H1 (cell line): ENCODE measurements at regions not wholly inside any gene's neighbourhood (a gene's known extent, or its start where the extent isn't known, plus 50 kb on each side); places are given as distances from the start of the nearest gene placed in this dataset.

Source experiments
- CTCF ChIA-PET: fragments of 300-600 bp; sonication (Branson Sonifier 250); formaldehyde crosslinking; loops from one replicate; lab custom pipeline; 2021; ENCODE audit not compliant: partially characterized antibody; lab: Charles Lee
- POLR2A ChIA-PET: fragments of 300-600 bp; sonication (Branson Sonifier 250); formaldehyde crosslinking; loops from one replicate; lab custom pipeline; 2021; ENCODE audit warnings: inconsistent platforms; ENCODE audit not compliant: partially characterized antibody; lab: Charles Lee
- DNase-seq, 2 experiments: peaks; one replicate each; pipeline versions ENCODE4 v3.0.0 to v3.0.0-alpha.2; 2010 to 2022; ENCODE audit warnings: low spot score in 2 of 2, low read depth in 1 of 2, mixed read lengths in 1 of 2
- FAIRE-seq: peaks from 2 replicates; lab custom pipeline; 2011; peaks lifted over from hg19 to GRCh38; lab: Jason Lieb, UNC
- H2AFZ ChIP-seq: 2 replicates; pipeline ENCODE4 v1.8.1; 2012; ENCODE audit warnings: low read length, inconsistent platforms
- H2AK5ac ChIP-seq: 2 replicates; pipeline ENCODE4 v1.6.1; 2013; ENCODE audit warnings: low read depth, low read length
- H2BK120ac ChIP-seq: replicated peaks from 2 replicates; pipeline ENCODE3; 2013; ENCODE audit warnings: low read depth, low read length, inconsistent platforms
- H2BK12ac ChIP-seq: 2 replicates; pipeline ENCODE4 v1.6.1; 2013; ENCODE audit warnings: low read depth, low read length
- H2BK15ac ChIP-seq: 2 replicates; pipeline ENCODE4 v1.6.1; 2013; ENCODE audit warnings: low read length
- H2BK20ac ChIP-seq: 2 replicates; pipeline ENCODE4 v1.6.1; 2013; ENCODE audit warnings: low read length
- H2BK5ac ChIP-seq: 2 replicates; pipeline ENCODE4 v1.6.1; 2013; ENCODE audit warnings: low read depth, low read length
- H3K14ac ChIP-seq: 2 replicates; pipeline ENCODE4 v1.6.1; 2013; ENCODE audit warnings: inconsistent platforms; ENCODE audit not compliant: insufficient read length
- H3K18ac ChIP-seq: 2 replicates; pipeline ENCODE4 v1.6.1; 2013; ENCODE audit warnings: low read length; ENCODE audit errors: extremely low read depth
- H3K23ac ChIP-seq: 2 replicates; pipeline ENCODE4 v1.6.1; 2013; ENCODE audit warnings: inconsistent platforms; ENCODE audit not compliant: insufficient read length
- H3K23me2 ChIP-seq: 2 replicates; pipeline ENCODE4 v1.6.1; 2013; ENCODE audit warnings: low read depth, low read length
- H3K27ac ChIP-seq: 2 replicates; pipeline ENCODE4 v1.6.1; 2011; ENCODE audit warnings: low read depth, low read length, inconsistent platforms
- H3K27me3 ChIP-seq, 4 experiments: replicated peaks in 1 of 4; 1 replicate in 1 of 4; 2 replicates in 3 of 4; pipeline versions ENCODE4 v1.6.1 to v1.8.1; 2011 to 2013; ENCODE audit warnings: low read length in 3 of 4, mild to moderate bottlenecking in 3 of 4, inconsistent platforms in 2 of 4, mixed read lengths in 2 of 4, moderate library complexity in 1 of 4; ENCODE audit not compliant: control insufficient read depth in 3 of 4, insufficient read depth in 3 of 4; ENCODE audit errors: extremely low read depth in 1 of 4
- H3K36me3 ChIP-seq, 4 experiments: 2 replicates each; pipeline versions ENCODE4 v1.6.1 to v1.8.1; 2011 to 2013; ENCODE audit warnings: mild to moderate bottlenecking in 4 of 4, low read length in 3 of 4, moderate library complexity in 2 of 4, control low read depth in 1 of 4, inconsistent platforms in 1 of 4; ENCODE audit not compliant: insufficient read depth in 4 of 4, control insufficient read depth in 2 of 4
- H3K4ac ChIP-seq: replicated peaks from 2 replicates; pipeline ENCODE3; 2013; ENCODE audit warnings: low read length, low read depth, mixed read lengths, inconsistent platforms; ENCODE audit not compliant: insufficient read length
- H3K4me1 ChIP-seq, 4 experiments: replicated peaks in 1 of 4; 1 replicate in 1 of 4; 2 replicates in 3 of 4; pipeline versions ENCODE4 v1.6.1 to v1.8.1; 2011 to 2013; ENCODE audit warnings: low read length in 3 of 4, inconsistent platforms in 2 of 4, mixed read lengths in 1 of 4; ENCODE audit not compliant: insufficient read depth in 4 of 4, control insufficient read depth in 3 of 4
- H3K4me2 ChIP-seq, 2 experiments: 2 replicates each; pipeline versions ENCODE4 v1.6.1 to v1.8.1; 2011 to 2013; ENCODE audit warnings: low read depth in 2 of 2, low read length in 2 of 2, control low read depth in 1 of 2, inconsistent platforms in 1 of 2, mild to moderate bottlenecking in 1 of 2; ENCODE audit not compliant: insufficient read depth in 1 of 2
- H3K4me3 ChIP-seq, 4 experiments: fragments of 200-600, 300-600 bp in 1 of 4; sonication (generic), shearing (Covaris generic), sonication (Bioruptor Twin) in 1 of 4; 2 replicates each; pipeline versions ENCODE4 v1.5.1 to v1.8.1; 2011 to 2016; ENCODE audit warnings: low read length in 4 of 4, low read depth in 3 of 4, control low read depth in 2 of 4, inconsistent platforms in 2 of 4, mild to moderate bottlenecking in 2 of 4, mixed read lengths in 1 of 4, moderate library complexity in 1 of 4; ENCODE audit not compliant: insufficient read depth in 2 of 4; ENCODE audit errors: extremely low read depth in 1 of 4
- H3K56ac ChIP-seq: replicated peaks from 2 replicates; pipeline ENCODE3; 2013; ENCODE audit warnings: low read depth, mild to moderate bottlenecking, mixed read lengths, low read length, inconsistent platforms; ENCODE audit not compliant: insufficient read length
- H3K79me1 ChIP-seq: 2 replicates; pipeline ENCODE4 v1.6.1; 2013; ENCODE audit warnings: low read depth, low read length, control low read depth
- H3K79me2 ChIP-seq, 2 experiments: 2 replicates each; pipeline versions ENCODE4 v1.6.1 to v1.8.1; 2012 to 2013; ENCODE audit warnings: low read length in 2 of 2, mild to moderate bottlenecking in 2 of 2, inconsistent platforms in 1 of 2; ENCODE audit not compliant: insufficient read depth in 2 of 2, control insufficient read depth in 1 of 2
- H3K9ac ChIP-seq, 4 experiments: replicated peaks in 1 of 4; 1 replicate in 1 of 4; 2 replicates in 3 of 4; pipeline versions ENCODE4 v1.6.1 to v1.8.1; 2011 to 2013; ENCODE audit warnings: low read depth in 3 of 4, low read length in 3 of 4, control low read depth in 2 of 4, mild to moderate bottlenecking in 2 of 4, moderate library complexity in 2 of 4, inconsistent platforms in 1 of 4; ENCODE audit errors: extremely low read depth in 1 of 4
- H3K9me3 ChIP-seq, 2 experiments: 2 replicates each; pipeline versions ENCODE4 v1.6.1 to v1.8.1; 2012 to 2013; ENCODE audit warnings: mild to moderate bottlenecking in 2 of 2, moderate library complexity in 2 of 2, control low read depth in 1 of 2, inconsistent platforms in 1 of 2, low read depth in 1 of 2, low read length in 1 of 2, mixed read lengths in 1 of 2; ENCODE audit not compliant: insufficient read depth in 2 of 2
- H4K20me1 ChIP-seq, 2 experiments: replicated peaks in 1 of 2; 2 replicates each; pipeline versions ENCODE3 to v1.8.1; 2011 to 2013; ENCODE audit warnings: inconsistent platforms in 2 of 2, low read length in 2 of 2, mild to moderate bottlenecking in 1 of 2; ENCODE audit not compliant: insufficient read depth in 2 of 2, control insufficient read depth in 1 of 2
- H4K5ac ChIP-seq: 2 replicates; pipeline ENCODE4 v1.6.1; 2013; ENCODE audit warnings: low read length, low read depth, mixed read lengths, inconsistent platforms; ENCODE audit not compliant: insufficient read length
- H4K8ac ChIP-seq: 2 replicates; pipeline ENCODE4 v1.8.0; 2013; ENCODE audit warnings: mild to moderate bottlenecking, moderate library complexity, low read length, inconsistent platforms; ENCODE audit not compliant: insufficient read depth; ENCODE audit errors: extremely low read depth
- H4K91ac ChIP-seq: replicated peaks from 2 replicates; pipeline ENCODE3; 2013; ENCODE audit warnings: low read length, mixed read lengths, inconsistent platforms; ENCODE audit not compliant: insufficient read length
- JUN ChIP-seq: IDR thresholded peaks from 2 replicates; pipeline ENCODE4 v1.6.1; 2011; ENCODE audit warnings: low read depth, mild to moderate bottlenecking, improper control_type of control experiment, low read length
- JUND ChIP-seq: IDR thresholded peaks from 2 replicates; pipeline ENCODE4 v1.6.1; 2011; ENCODE audit warnings: mild to moderate bottlenecking, improper control_type of control experiment, low read length
- SIN3A ChIP-seq, 2 experiments: IDR thresholded peaks in 1 of 2; conservative IDR thresholded peaks in 1 of 2; 2 replicates each; pipeline ENCODE4 v1.6.1; 2011 to 2012; ENCODE audit warnings: low read length in 2 of 2, improper control_type of control experiment in 1 of 2, low read depth in 1 of 2, mild to moderate bottlenecking in 1 of 2
- SRF ChIP-seq: IDR thresholded peaks from 2 replicates; pipeline ENCODE4 v1.6.1; 2011; ENCODE audit warnings: mild to moderate bottlenecking, low read depth, low read length, moderate library complexity
- TEAD4 ChIP-seq: IDR thresholded peaks from 2 replicates; pipeline ENCODE4 v1.6.1; 2012; ENCODE audit warnings: low read depth, low read length, inconsistent platforms, mixed read lengths
- WGBS, 2 experiments: shearing (Covaris generic) in 1 of 2; methylation state at CpG; one replicate each; pipeline versions ENCODE4 v1.1.6 to v1.1.7; 2013 to 2015; ENCODE audit warnings: low lambda C conversion rate in 2 of 2, mixed read lengths in 2 of 2, inconsistent platforms in 1 of 2, low coverage in 1 of 2, missing lambda C conversion rate in 1 of 2; ENCODE audit not compliant: insufficient replicate concordance in 2 of 2, insufficient coverage in 1 of 2, insufficient read length in 1 of 2; ENCODE audit errors: extremely low coverage in 1 of 2, missing lambda C conversion rate in 1 of 2; 5-methylcytosine and 5-hydroxymethylcytosine counted together

DNA sequence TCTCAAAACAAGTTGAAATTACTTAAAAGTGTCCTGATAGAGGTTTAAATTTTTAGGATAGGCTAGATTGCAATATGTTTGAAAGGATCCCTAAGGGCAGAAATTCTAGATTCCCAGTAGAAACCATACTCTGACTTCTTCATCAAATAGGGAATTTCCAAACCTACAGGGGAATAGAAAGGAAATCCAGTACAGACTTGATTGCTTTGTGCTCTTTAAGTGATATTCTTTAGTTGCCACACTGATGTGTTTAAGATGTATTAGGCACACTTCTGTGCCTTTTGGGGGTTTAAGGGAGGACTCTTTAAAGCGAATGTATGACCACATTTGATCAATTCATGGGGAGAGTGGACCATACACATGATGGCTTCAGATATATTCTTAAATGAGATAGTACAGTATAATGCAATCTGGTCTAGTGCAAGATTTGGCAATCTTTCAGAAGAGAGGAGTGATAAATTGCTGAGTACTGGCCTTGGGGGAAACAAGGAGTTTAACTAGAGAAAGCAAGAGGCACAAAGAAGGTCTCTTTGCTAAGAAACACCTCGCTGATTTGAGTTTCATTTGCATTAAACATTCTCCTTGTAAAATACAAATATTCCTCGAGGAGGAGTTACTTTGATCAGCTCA, 268.8 kb upstream of the NR5A2 start:
- ChIA-PET CTCF (no interaction called here), POLR2A (no interaction called here)
- H3K14ac ChIP-seq: no peak overlapping the region
- H3K27ac ChIP-seq: no peak overlapping the region
- no peak overlapping the region for H2BK12ac ChIP-seq
- no peaks in the 10 kb centered on the region for H3K79me2 ChIP-seq
- TF ChIP-seq TEAD4 (no peak), JUND (no peak), JUN (no peak), SRF (no peak), SIN3A (conservative IDR thresholded peaks at IDR 0.05 in 1 of 2, IDR thresholded peaks at IDR 0.05 in 1 of 2; ENCODE audit: low read depth in 1 of 2, low read length in 2 of 2) (no peak)
- H3K36me3 ChIP-seq: no peaks in the 10 kb centered on the region
- no peaks in the 10 kb centered on the region for H3K4me1 ChIP-seq
- 0 out of 4 replicates have a peak, but pooled peaks cover 0 to under 1% of the 10 kb centered on the region in 2 experiments for H3K9me3 ChIP-seq
- H3K56ac ChIP-seq: no peak overlapping the region
- DNase-seq (no peak), FAIRE-seq (no peak)
- no peak overlapping the region for H2BK5ac ChIP-seq
- no peaks in the 10 kb centered on the region for H3K23me2 ChIP-seq
- H3K9ac ChIP-seq: no peak overlapping the region
- no peak overlapping the region for H4K8ac ChIP-seq
- H2BK15ac ChIP-seq: no peak overlapping the region
- 87% methylated on average over 3 of the region's 3 CpGs; no CpG with 5 or more reads in 1 of the 2 experiments for WGBS, 2 experiments
- no peak overlapping the region for H3K4ac ChIP-seq
- no peak overlapping the region for H4K91ac ChIP-seq
- no peaks in the 10 kb centered on the region for H3K27me3 ChIP-seq
- no peak overlapping the region for H4K5ac ChIP-seq
- no peak overlapping the region for H2AK5ac ChIP-seq
- H3K4me3 ChIP-seq: no peak overlapping the region
- no peak overlapping the region for H3K18ac ChIP-seq
- no peak overlapping the region for H2AFZ ChIP-seq
- no peak overlapping the region for H3K4me2 ChIP-seq
- no peaks in the 10 kb centered on the region for H4K20me1 ChIP-seq
- H3K79me1 ChIP-seq: no peaks in the 10 kb centered on the region
- H2BK20ac ChIP-seq: no peak overlapping the region
- H2BK120ac ChIP-seq: no peak overlapping the region
- H3K23ac ChIP-seq: no peak overlapping the region
